LNCaP clone FGC (cell line): ENCODE measurements at regions not wholly inside any gene's neighbourhood (a gene's known extent, or its start where the extent isn't known, plus 50 kb on each side); places are given as distances from the start of the nearest gene placed in this dataset.
A peak's percentile ranks its signal among the peaks of the same experiment; 100 is the strongest.

Experiments
- DNase-seq: peaks from one replicate; pipeline ENCODE4 v3.0.0-alpha.2; 2011; ENCODE audit warnings: low read depth
- H3K4me3 ChIP-seq: 2 replicates; pipeline ENCODE4 v1.5.1; 2011; ENCODE audit warnings: mild to moderate bottlenecking, low read depth, low read length, control low read depth
- TF ChIP-seq, protein P1 (sequence below): IDR thresholded peaks from 2 replicates; pipeline ENCODE4 v1.5.1; 2012; ENCODE audit warnings: mild to moderate bottlenecking; ENCODE audit not compliant: control insufficient read depth, insufficient read depth; ENCODE audit errors: extremely low read depth

DNA sequence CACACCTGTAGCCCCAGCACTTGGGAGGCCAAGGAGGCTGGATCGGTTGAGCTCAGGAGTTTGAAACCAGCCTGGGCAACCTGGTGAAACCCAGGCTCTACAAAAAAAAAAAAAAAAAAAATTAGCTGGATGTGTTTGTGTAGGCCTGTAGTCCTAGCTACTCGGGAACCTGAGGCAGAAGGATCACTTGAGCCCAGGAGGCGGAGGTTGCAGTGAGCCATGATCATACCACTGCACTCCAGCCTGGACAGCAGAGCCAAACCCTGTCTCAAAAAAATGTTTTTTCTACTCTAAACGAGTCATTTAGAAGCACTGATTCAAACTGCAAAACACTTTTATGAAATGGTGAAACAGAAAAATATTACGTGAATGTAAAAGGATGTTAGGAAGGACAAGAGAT, 69.1 kb upstream of the SLC39A10 start:
- TF ChIP-seq, protein P1, sequence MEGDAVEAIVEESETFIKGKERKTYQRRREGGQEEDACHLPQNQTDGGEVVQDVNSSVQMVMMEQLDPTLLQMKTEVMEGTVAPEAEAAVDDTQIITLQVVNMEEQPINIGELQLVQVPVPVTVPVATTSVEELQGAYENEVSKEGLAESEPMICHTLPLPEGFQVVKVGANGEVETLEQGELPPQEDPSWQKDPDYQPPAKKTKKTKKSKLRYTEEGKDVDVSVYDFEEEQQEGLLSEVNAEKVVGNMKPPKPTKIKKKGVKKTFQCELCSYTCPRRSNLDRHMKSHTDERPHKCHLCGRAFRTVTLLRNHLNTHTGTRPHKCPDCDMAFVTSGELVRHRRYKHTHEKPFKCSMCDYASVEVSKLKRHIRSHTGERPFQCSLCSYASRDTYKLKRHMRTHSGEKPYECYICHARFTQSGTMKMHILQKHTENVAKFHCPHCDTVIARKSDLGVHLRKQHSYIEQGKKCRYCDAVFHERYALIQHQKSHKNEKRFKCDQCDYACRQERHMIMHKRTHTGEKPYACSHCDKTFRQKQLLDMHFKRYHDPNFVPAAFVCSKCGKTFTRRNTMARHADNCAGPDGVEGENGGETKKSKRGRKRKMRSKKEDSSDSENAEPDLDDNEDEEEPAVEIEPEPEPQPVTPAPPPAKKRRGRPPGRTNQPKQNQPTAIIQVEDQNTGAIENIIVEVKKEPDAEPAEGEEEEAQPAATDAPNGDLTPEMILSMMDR = no peak
- DNase-seq = no peak
- H3K4me3 ChIP-seq = no peak overlapping the region

DNA sequence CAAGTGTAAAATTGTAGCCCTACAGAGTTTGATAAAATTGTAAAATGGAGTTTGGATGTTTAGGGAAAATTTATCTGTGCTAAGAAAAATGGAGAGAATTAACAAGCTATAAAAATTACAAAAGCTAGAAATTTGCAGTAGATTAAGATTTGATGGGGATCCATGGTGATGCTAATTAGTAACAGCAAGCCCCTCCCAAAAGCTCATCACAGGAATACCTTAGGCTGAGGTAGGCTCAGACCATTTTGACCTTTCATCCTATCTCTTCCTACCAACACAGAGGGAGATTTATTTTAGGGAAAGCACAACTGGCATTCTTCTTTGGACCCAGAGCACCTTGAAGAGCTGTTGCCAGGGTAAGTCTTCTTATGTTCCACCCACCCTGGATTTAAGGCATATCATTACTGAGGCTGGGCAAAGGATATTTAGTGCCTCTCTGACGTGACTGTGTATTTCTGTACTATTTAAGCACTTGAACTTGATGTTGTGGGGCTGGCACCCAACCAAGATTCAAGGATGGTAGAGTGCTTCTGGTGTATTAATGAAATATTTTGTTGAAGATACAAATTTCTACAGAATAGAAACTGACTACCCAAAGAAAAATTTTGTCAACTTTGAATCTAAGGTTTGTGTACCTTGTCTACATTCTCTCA, 70.8 kb upstream of the SLC39A10 start:
- no peak for DNase-seq
- TF ChIP-seq, protein P1 = no peak
- H3K4me3 ChIP-seq = no peak overlapping the region

DNA sequence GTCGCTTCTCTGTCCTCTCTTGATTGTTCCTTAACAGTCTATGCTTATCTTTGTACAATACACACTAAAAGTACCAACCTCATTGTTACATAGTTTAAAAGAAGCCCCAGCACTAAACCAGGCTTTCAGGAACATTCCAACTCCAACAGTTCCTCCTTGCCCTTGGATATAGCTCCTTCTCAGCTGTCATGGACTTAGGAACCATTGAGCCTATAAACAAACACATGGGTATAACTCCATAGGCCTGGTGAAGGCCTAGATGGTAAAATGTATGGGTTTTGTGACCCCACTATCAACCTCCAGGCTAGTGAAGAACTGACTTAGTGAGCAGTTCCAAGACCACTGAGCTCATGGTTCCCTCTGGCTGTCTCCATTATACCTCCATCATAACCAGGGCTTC, 74.8 kb upstream of the SLC39A10 start:
- TF ChIP-seq, protein P1 = no peak
- H3K4me3 ChIP-seq = no peak overlapping the region
- DNase-seq = no peak

DNA sequence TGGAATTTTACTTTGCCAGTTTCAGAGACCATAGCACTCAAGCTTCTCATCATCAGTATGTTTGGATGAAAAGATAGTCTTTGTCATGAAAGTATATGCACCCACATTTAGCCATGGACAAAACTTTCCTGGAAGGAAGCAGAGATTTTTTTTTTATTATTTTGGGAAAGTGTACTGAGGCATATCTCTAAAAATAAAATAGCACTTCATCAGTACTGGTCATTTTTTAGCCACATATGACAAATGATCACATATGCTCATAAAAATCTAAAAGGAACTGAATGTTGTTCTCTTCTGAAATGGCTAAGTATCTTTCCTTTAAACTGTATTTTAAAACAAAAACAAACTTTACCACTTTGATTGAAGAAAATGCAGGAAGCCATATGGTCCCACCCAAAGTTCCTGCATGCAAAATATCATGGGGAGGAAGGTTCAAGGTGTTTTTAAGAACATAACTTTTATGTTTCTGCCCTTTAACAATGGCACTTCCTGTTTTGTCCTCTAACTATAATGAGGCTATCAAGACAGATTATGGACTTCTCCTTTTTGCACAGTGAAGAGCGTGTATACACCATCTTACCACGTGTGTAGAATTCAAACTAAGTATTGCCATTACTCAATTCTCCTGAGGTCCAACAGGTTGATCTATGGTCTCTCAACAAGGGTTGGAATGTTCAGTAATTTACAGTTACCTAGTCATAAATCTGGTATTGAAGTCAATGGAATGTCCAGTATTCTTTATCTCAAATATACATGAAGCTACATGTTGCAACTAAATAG, 77.1 kb upstream of the SLC39A10 start:
- DNase-seq = no peak
- H3K4me3 ChIP-seq = no peak overlapping the region
- TF ChIP-seq, protein P1 = no peak

DNA sequence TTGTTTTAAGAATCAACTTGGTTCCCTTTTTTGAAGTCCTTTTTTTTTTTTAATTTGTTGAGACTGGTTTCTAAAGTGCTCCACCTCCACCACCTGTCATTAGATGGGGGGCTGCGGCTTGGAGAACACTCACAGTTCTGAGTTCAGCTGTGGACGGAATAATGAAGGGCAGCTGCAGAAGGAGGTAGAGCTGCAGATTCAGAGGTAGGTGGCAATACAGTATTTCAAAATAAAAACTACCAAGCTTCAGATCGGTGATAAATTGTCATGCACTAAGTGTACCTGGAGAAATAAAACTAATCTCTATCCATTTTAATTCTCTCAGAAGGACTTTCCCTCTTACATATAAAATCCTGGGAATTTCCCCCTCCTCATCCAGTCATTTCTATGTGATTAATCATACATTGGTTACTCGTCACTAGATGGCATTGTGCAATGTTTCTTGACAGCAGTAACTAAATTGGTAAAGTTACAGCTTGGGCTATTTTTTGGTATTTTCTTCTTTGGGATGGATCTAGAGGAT, 81.1 kb upstream of the SLC39A10 start:
- TF ChIP-seq, protein P1 = peak; percentile 55
- H3K4me3 ChIP-seq = no peak overlapping the region
- DNase-seq = no peak

DNA sequence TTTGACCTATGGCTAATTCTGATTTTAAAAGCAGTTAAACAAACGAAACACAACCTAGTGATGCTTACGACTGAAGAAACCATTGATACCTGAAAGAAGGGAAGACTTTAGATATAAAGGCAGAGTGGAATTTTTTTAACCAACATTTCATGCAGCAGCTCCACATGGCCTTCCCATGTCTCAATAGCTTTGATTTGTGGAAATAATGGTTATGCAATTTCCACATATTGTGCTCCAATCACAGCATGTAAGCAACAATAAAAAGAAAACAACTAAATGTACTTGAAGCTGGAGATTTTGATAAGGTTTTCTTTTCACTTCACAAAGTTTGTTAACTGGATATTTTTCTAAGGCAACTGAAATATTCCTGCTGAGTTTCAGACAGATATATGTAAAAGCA, 82.0 kb upstream of the SLC39A10 start:
- TF ChIP-seq, protein P1 = no peak
- H3K4me3 ChIP-seq = no peak overlapping the region
- no peak for DNase-seq
